Skeletal muscle satellite cell (primary cell): ENCODE measurements at regions not wholly inside any gene's neighbourhood (a gene's known extent, or its start where the extent isn't known, plus 50 kb on each side); places are given as distances from the start of the nearest gene placed in this dataset.
"Not testable (repeated sequence)": the region's sequence is repeated elsewhere in the genome, so short reads cannot be mapped to it uniquely, and the experiment has no call there.

ENCODE experiments used
- H3K27me3 ChIP-seq: 2 replicates; pipeline ENCODE4 v1.7.0; 2013; ENCODE audit warnings: low read length; ENCODE audit not compliant: control insufficient read depth, insufficient read depth
- H3K36me3 ChIP-seq: 2 replicates; pipeline ENCODE4 v1.7.0; 2013; ENCODE audit warnings: mild to moderate bottlenecking, control low read depth, low read length; ENCODE audit not compliant: insufficient read depth
- H3K4me1 ChIP-seq: 2 replicates; pipeline ENCODE4 v1.7.0; 2013; ENCODE audit warnings: low read length; ENCODE audit not compliant: control insufficient read depth, insufficient read depth
- H3K4me2 ChIP-seq: 2 replicates; pipeline ENCODE4 v1.7.0; 2013; ENCODE audit warnings: mild to moderate bottlenecking, low read length
- H3K4me3 ChIP-seq: 2 replicates; pipeline ENCODE4 v1.7.0; 2013; ENCODE audit warnings: low read length
- H3K9ac ChIP-seq: 2 replicates; pipeline ENCODE4 v1.7.0; 2013; ENCODE audit warnings: mild to moderate bottlenecking, low read depth, low read length, moderate library complexity
- H3K9me3 ChIP-seq: replicated peaks from 2 replicates; pipeline ENCODE4 v1.7.0; 2013; ENCODE audit warnings: mild to moderate bottlenecking, control low read depth, low read length

DNA sequence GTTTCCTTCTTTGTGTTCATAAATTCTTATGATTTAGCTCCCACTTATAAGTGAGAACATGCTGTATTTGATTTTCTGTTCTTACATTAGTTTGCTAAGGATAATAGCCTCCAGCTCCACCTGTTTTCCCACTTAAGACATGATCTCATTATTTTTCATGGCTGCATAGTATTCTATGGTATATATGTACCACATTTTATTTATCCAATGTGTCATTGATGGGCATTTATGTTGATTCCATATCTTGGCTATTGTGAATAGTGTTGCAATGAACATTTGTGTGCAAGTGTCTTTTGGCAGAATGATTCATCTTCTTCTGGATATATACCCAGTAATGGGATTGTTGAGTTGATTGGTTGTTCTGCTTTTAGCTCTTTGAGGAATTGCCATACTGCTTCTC is 1234.8 kb downstream of the ADGRL3 start:
- Histone ChIP-seq H3K9ac (no peak overlapping the region), H3K4me3 (no peak overlapping the region), H3K4me1 (no peaks in the 10 kb centered on the region), H3K4me2 (no peak overlapping the region), H3K27me3 (no peaks in the 10 kb centered on the region), H3K9me3 (no peaks in the 10 kb centered on the region), H3K36me3 (no peaks in the 10 kb centered on the region)

DNA sequence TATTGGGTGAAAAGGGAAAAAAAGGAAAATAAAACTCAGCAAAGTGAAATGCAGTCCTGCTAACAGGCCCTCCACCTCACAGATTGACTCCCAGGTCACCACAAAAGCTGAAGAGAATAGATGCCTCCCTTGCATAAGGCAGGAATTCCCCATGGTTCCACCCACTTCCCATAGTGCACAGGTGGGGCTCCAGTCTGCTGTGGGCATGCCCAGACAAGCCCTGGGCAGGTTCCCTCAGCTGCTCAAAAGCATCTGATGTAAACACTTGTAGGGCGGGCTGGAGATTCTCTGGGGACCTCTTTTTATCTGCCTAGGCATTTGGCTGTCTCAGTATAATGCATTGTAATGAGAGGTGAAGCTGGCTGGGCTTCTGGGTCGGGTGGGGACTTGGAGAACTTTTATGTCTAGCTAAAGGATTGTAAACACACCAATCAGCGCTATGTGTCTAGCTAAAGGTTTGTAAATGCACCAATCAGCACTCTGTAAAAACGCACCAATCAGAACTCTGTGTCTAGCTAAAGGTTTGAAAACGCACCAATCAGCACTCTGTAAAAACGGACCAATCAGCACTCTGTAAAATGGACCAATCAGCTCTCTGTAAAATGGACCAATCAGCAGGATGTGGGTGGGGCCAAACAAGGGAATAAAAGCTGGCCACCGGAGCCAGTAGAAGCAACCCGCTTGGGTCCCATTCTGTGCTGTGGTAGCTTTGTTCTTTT is 1231.5 kb downstream of the ADGRL3 start:
- H3K27me3 ChIP-seq, H3K36me3 ChIP-seq: not testable (repeated sequence)

DNA sequence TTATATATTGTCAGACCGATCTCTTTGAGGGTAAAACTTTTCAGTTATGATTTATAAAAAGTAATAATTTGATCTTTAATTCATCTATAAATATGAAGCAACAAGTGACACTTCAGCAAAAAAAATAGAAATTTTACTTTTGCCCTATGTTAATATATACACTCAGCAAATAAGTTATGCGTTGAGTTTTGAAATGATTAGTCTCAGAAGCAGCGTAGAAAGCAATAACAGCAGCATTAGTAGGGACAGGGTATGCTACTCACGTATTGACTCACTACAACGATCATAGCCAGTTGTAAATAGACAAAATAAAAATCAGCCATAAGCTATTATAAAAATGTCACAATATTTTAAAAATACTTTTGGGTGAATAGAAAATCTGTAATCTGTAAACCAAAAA is 1229.2 kb downstream of the ADGRL3 start:
- Histone ChIP-seq H3K4me1 (no peaks in the 10 kb centered on the region), H3K36me3 (no peaks in the 10 kb centered on the region), H3K9ac (no peak overlapping the region), H3K9me3 (no peaks in the 10 kb centered on the region), H3K4me2 (no peak overlapping the region), H3K27me3 (no peaks in the 10 kb centered on the region), H3K4me3 (no peak overlapping the region)

More for the DNA sequence above, 1231.5 kb downstream of the ADGRL3 start:
- not testable (repeated sequence) for H3K9ac ChIP-seq, H3K4me1 ChIP-seq, H3K4me2 ChIP-seq, H3K4me3 ChIP-seq, H3K9me3 ChIP-seq

DNA sequence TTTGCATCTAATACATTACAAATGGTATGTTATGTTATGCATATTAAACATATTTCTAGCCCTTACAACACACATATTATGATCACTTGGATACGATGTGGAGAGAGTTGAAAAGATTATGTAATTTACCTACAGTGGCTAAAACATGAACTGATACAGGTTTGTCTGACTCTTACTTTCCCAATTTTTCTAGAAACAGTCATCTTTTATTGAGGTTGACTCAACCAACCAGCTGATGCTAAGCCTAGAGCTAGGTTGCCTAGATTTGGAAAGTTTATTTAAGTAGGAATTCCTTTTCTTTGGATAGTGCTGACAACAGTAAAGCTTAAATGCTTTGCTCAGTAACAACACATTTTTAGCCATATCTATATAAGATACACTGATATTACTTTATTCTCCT is 1215.1 kb downstream of the ADGRL3 start:
- Histone ChIP-seq H3K9me3 (no peaks in the 10 kb centered on the region), H3K4me1 (no peaks in the 10 kb centered on the region), H3K36me3 (no peaks in the 10 kb centered on the region), H3K4me2 (no peak overlapping the region), H3K27me3 (no peaks in the 10 kb centered on the region), H3K9ac (no peak overlapping the region), H3K4me3 (no peak overlapping the region)

DNA sequence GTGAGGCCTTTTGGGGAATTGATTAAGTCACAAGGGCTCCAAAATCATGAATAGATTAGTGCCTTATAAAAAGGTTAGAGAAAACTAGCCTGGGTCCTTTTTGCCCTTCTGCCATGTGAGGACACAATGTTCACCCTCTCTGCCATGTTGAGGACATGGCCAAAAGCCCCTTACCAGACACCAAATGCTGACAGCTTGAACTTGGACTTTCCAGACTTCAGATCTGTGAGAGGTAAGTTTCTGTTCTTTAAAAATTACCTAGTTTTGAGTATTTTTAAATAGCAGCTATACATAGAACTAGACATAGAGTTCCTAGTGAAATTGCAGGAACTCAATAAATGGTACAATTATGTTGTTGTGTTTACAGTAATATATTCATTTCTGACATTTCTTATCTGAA is 1214.4 kb downstream of the ADGRL3 start:
- no peaks in the 10 kb centered on the region for H3K36me3 ChIP-seq
- H3K27me3 ChIP-seq: no peaks in the 10 kb centered on the region
- H3K9ac ChIP-seq: no peak overlapping the region
- H3K4me2 ChIP-seq: no peak overlapping the region
- no peaks in the 10 kb centered on the region for H3K9me3 ChIP-seq
- no peak overlapping the region for H3K4me3 ChIP-seq
- H3K4me1 ChIP-seq: no peaks in the 10 kb centered on the region

DNA sequence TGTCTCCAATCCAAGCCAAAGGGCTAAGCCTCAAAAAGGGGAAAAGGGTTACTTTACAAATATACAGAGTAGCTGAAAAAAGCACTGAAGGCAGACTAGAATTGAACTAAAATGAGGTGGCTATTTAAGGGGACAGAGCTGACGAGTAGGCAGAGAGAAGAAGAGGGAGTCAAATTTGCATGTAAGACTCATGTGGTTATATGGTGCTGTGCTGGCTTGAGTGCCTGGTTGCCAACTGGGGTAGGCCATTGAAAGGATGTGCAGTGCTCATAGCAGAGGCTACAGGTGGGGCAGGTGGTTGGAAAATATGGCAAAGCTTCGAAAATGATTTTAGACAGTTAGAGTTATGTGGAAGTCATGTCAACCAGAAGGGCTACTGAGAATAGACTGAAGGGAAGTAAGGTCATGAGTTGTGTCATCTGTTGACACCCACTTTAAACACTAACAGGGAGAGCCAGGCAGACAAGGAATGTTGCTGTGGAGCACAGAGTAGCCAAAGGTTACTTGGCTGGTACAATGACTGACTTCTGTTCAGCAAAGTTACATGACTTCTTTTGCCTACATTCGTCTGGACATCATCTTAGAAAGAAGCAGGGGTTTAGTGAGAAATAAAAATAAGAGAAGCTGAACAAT is 1210.4 kb downstream of the ADGRL3 start:
- H3K9me3 ChIP-seq: no peaks in the 10 kb centered on the region
- no peak overlapping the region for H3K4me3 ChIP-seq
- H3K4me2 ChIP-seq: no peak overlapping the region
- no peaks in the 10 kb centered on the region for H3K4me1 ChIP-seq
- H3K27me3 ChIP-seq: no peaks in the 10 kb centered on the region
- no peak overlapping the region for H3K9ac ChIP-seq
- no peaks in the 10 kb centered on the region for H3K36me3 ChIP-seq

DNA sequence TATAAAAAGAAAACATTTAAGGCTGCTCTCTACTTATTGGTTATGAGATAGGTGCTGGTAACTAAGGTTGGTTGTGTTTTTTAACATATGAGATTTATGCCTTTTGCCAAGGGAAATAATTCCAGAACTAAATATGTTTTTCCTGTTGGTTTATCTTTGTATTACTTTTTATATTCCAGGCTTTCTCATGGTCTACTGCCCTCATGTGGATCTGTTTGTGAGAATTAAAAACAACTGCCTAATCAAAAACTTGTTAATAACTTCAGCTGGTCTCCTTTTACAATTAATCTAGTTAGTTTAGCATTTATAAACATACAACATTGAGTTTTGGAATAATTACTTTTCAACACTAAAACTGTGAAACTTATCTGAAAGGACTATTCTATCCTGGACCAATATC is 1208.3 kb downstream of the ADGRL3 start:
- no peaks in the 10 kb centered on the region for H3K27me3 ChIP-seq
- no peaks in the 10 kb centered on the region for H3K9me3 ChIP-seq
- no peak overlapping the region for H3K9ac ChIP-seq
- H3K4me3 ChIP-seq: no peak overlapping the region
- no peaks in the 10 kb centered on the region for H3K36me3 ChIP-seq
- no peak overlapping the region for H3K4me2 ChIP-seq
- no peaks in the 10 kb centered on the region for H3K4me1 ChIP-seq

DNA sequence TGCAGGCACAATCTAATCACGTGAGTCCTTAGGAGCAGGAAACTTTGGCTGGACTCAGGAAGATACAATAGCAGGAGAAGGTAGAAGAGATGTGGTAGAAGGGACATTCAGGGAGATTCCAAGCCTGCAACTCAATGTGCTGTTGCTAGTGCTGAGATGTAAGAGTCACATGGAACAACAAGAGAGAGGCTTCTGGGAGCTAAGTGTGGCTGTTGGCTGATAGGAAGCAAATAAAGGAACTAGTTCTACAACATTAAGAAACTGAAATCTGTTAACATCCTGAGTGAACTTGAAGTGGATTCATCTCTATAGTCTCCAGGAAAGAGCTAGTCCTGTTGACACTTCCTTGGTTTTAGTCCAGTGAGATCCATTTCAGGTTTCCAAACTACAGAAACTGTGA is 1207.4 kb downstream of the ADGRL3 start:
- Histone ChIP-seq H3K36me3 (no peaks in the 10 kb centered on the region), H3K9me3 (no peaks in the 10 kb centered on the region), H3K4me3 (no peak overlapping the region), H3K27me3 (no peaks in the 10 kb centered on the region), H3K4me2 (no peak overlapping the region), H3K9ac (no peak overlapping the region), H3K4me1 (no peaks in the 10 kb centered on the region)

DNA sequence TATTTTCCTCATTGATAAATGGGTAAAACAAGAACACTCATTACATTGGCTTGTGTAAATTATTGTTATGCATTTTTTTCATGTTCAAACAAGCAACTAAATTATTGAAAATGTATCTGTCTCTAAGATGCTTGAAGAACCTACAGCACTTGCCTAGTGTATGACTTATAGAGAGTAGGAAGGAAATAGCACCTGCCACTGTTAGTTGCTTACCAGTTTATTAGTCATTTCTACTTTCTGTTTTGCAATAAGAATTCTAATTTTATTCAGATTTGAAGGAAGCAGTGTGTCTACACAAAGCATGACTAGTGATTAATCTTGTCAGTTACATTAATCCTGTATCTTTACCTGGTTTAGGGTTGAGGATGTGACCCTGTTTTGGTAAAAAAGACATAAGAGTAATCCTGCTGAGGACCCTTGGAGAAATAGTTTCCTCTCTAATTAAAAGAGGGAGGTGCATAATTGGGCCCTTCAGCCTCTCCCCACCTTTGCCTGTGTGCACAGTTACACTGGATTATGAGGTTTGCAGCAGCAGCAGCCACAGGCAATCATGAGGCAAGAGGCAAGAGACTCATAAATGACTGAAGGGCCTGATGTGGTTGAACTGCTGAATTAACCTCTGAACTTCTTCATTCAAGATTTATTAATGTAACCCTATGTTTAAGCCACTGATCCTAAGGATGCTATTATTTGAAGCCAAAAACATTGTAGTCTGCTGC is 1202.1 kb downstream of the ADGRL3 start:
- no peak overlapping the region for H3K4me2 ChIP-seq
- no peaks in the 10 kb centered on the region for H3K27me3 ChIP-seq
- no peaks in the 10 kb centered on the region for H3K9me3 ChIP-seq

DNA sequence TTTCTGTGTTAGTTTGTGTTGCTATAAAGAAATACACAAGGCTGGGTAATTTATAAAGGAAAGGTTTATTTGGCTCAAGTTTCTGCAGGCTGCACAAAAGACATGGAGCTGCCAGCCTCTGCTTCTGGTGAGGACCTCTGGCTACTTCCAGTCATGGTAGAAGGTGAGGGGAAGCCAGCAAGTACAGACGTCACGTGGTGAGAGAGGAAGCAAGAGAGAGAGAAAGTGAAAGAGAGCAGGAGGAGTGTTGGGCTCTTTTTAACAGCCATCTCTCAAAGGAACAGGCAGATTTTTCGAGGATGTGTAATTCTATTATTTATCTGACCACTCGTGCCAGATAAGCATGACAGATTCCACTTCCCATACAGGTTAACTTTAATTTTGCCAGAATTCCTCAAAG is 1199.1 kb downstream of the ADGRL3 start:
- no peak overlapping the region for H3K4me3 ChIP-seq
- no peaks in the 10 kb centered on the region for H3K4me1 ChIP-seq
- no peaks in the 10 kb centered on the region for H3K27me3 ChIP-seq
- no peak overlapping the region for H3K4me2 ChIP-seq
- no peak overlapping the region for H3K9ac ChIP-seq
- H3K36me3 ChIP-seq: no peaks in the 10 kb centered on the region
- no peaks in the 10 kb centered on the region for H3K9me3 ChIP-seq

More for the DNA sequence above, 1202.1 kb downstream of the ADGRL3 start:
- no peaks in the 10 kb centered on the region for H3K36me3 ChIP-seq
- H3K4me1 ChIP-seq: no peaks in the 10 kb centered on the region
- H3K9ac ChIP-seq: no peak overlapping the region
- no peak overlapping the region for H3K4me3 ChIP-seq

DNA sequence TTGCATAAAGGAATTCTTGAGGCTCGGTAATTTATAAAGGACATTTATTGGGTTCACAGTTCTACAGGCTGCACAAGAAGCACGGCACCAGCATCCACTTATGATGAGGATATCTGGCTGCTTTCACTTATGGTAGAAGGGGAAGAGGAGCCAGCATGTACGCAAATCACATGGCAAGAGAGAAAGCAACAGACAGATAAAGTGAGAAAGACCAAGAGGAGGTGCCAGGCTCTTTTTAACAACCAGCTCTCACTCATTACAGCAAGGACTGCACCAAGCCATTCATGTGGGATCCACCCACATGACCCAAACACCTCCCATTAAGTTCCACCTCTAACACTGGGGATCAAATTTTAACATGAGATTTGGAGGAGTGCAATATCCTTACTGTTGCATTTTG is 1198.2 kb downstream of the ADGRL3 start:
- Histone ChIP-seq H3K4me2 (no peak overlapping the region), H3K4me1 (no peaks in the 10 kb centered on the region), H3K36me3 (no peaks in the 10 kb centered on the region), H3K9ac (no peak overlapping the region), H3K9me3 (no peaks in the 10 kb centered on the region), H3K4me3 (no peak overlapping the region), H3K27me3 (no peaks in the 10 kb centered on the region)
